ENCODE measurements at regions not wholly inside any gene's neighbourhood (a gene's known extent, or its start where the extent isn't known, plus 50 kb on each side); places are given as distances from the start of the nearest gene placed in this dataset.
"Not testable (repeated sequence)": the region's sequence is repeated elsewhere in the genome, so short reads cannot be mapped to it uniquely, and the experiment has no call there.

DNA sequence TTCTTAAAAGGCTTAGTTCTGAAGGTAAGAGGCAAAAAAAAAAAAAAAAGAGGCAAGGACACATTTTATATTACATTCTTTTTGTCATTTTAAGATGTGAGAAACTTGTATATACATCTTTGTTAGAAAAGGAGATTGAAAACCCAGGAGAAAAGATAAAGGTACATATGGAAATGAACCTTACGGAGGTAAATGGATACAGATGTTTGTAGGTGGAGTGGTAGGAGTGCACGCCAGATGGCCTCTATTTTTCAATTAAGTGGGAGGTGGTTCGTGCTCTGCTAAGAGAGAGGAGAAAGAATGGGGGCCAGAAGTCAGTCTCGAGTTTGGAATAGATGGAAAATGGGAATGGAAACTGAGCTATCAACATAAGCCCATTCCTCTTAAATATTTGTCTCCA, 622.5 kb upstream of the GHITM start:
- DNase-seq (ENCODE audit: low read depth) = no peak

DNA sequence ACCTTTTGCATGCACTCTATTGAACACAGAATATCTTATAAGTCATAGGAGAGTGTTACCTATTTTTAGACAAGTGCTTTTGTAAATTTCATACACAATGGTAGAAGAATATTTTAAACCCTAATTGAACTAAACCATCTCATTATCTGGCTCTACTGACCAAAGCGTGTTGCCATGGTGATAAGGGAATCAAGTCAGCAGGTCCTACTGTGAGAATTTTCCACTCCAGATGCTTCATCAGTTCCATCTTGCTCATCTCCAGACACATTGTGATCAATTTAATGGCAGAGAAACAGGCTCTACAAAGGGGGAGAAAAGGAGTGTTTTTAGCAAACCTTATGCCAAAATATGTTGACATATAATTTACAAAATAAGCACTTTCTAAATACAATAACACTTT, 621.9 kb upstream of the GHITM start:
- no peak for DNase-seq (ENCODE audit: low read depth)

- no peak for DNase-seq (ENCODE audit: low read depth)
Observed at GRCh38 chr10:83518779-83519178, 620.5 kb upstream of the GHITM start.

DNA sequence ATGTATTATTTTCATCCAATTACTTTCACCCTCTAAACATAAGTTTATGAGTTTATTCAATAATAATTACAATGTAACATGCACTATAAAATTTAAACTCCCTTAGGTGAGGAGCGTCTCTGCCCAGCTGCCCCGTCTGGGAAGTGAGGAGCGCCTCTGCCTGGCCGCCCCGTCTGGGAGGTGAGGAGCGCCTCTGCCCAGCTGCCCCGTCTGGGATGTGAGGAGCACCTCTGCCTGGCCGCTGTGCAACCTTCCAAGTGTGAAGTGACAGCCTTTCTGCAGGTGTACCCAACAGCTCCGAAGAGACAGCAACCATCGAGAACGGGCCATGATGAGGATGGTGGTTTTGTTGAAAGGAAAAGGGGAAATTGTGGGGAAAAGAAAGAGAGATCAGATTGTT, 618.9 kb upstream of the GHITM start:
- DNase-seq (ENCODE audit: low read depth) = not testable (repeated sequence)

DNA sequence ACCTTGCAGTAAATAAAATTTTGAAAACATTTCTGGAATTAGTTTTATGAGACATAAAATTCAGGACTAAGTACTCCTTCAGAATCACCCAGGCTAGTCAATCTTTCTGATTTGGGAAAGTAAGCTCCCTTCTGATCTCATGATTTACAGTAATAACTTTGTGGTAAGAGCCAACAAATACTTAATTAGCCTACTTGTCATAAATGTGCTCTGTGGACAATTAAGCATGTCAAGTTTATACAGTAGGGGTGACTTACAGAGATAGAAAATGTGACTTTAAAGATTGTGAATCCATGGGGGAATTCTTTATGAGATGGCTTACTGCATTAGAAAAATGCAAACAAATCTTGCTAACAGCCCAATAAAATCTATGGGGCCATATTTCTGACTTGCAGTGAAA, 616.9 kb upstream of the GHITM start:
- no peak for DNase-seq (ENCODE audit: low read depth)

GRCh38 chr10:83522881-83523386, 616.4 kb upstream of the GHITM start:
- no peak for DNase-seq (ENCODE audit: low read depth)

- DNase-seq (ENCODE audit: low read depth) = no peak
Observed at GRCh38 chr10:83527934-83528333, 611.4 kb upstream of the GHITM start.

DNA sequence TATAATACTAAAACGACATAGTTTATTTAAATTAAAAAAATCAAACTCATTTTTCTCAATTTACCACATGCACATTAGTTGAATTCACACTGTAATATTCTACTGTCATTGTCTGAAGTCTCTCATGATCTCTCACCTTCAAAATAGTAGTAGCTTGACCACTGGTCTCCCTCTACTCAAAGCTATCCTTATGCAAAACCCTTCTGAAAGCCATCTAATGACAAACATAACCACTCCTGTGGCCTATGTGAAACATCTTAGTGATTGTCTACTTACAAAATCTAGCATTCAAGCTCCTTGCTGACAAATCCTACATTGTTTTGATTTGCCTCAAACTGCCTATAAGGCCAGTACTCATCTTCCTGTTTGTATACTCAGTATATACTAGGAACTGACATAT, 606.0 kb upstream of the GHITM start:
- no peak for DNase-seq (ENCODE audit: low read depth)

DNA sequence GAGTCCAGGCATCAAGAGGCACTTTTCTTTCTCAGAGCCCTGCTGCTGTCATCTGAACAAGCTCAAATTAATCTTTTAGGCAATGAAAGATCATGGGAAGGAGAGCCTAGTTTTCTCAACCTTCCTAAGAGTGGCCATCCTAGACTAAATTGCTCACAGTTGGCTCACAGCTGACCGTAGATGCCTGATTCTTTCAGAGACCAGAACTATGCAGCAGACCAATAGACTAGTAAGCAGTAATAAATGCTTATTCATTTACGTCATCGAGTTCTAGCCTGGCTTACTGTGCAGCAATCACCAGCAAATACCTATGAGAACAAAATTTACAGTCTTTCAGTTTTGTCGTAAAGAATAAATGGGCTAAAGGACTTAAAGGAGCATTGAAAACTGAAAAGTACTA, 602.9 kb upstream of the GHITM start:
- no peak for DNase-seq (ENCODE audit: low read depth)

GRCh38 chr10:83538047-83538446, 601.3 kb upstream of the GHITM start:
- DNase-seq (ENCODE audit: low read depth) = no peak

DNA sequence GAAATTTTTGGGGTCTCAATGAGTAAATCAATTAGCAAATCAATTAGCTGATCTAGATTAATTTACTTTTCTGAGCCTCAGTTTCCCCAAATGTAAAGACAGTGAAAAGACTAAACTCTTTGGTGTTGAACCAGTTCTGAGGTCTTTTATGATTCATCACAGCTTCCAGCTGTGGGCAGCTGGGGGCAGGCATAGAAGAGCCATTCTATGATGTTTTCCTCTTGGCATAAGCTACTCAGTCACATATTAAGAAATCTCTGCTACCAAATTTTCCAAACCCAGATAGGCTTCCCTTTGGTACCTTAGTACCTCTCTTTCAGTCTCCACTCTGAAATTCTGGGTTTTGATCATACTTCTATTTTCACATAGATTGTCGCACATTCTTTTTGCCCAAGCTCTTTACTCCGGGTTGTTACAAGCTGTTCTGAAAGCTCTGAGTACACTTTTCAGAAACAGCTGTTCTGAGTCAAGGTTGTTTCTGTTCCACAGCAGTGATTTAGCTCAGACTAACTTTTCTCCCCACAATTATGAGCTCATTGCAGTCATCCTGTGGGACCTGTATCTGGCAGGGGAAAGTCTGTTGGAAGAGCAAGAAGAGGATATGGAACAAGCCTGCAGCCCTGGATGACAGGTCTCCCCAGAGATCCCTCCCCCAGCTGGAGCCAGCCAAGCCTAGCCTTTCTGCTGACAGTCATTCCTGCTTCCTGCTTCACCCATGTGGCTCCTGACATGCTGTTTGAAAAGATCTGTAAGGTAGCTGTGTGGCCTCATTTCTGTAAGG, 599.6 kb upstream of the GHITM start:
- DNase-seq (ENCODE audit: low read depth) = no peak

DNA sequence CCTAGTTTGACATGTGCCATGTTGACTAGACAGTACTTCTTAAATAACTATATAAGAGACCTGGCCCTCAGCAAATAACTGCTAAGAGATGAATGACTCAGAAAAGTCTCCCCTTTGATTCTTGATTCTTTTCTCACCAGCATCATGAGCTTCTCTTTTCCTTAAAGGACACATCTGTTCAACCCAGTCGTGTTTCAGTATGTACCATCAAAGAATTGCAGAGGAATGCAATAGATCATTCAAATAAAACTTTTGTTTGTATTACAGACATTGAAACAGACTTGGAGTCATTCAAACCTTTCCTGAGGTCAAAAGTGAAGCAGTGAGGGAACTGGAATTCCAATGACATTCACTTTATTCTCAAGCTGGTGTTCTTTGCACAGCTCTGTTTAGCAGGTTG, 598.3 kb upstream of the GHITM start:
- DNase-seq (ENCODE audit: low read depth) = no peak

GRCh38 chr10:83542774-83543411, 596.4 kb upstream of the GHITM start:
- DNase-seq (ENCODE audit: low read depth) = no peak

- no peak for DNase-seq (ENCODE audit: low read depth)
Observed at GRCh38 chr10:83543691-83544462, 595.4 kb upstream of the GHITM start.

DNA sequence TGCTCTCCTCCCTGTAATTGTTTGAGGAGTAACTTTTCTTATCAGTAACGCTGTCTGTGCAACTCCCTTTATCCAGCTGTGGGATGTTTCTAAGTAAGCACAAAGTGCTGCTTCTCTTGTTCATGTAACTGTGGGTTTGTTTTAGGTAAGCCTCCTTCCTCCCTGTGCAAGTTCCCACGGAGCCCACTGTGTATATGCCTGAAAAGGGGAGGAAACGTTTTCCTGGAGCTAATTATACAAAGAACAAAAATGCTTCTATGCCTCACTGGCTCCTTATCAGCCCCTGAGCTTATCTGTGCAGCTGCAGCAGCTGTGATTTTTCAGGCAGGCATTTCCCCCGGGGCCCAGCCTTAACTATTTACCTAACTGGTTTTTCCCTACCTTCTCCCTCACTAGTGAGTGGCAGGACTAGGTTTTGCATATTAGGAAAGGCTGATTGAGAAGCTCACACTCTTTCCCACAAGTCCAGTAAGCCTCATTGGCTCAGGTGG, 593.4 kb upstream of the GHITM start:
- DNase-seq (ENCODE audit: low read depth) = no peak

GRCh38 chr10:83551190-83551589, 588.1 kb upstream of the GHITM start:
- not testable (repeated sequence) for DNase-seq (ENCODE audit: low read depth)

DNA sequence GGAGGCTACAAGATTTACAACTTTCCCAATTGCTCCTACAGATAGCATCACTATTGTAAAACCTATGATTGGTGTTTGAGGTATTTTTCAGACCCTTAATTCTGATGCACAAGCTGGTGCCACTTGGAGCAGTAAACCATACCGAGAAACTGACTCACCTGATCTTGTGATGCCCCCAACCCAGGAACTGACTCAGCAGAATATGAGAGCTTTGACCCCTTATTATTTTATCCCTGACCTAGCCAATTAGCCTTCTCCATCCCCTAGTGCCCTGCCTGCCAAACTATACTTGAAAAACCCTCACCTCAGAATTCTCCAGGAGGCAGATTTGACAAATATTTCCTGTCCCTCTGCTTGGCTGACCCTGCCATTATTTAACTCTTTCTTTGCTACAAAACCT, 585.9 kb upstream of the GHITM start:
- DNase-seq (ENCODE audit: low read depth) = no peak

- DNase-seq (ENCODE audit: low read depth) = no peak
Observed at GRCh38 chr10:83555264-83555663, 584.0 kb upstream of the GHITM start.

DNA sequence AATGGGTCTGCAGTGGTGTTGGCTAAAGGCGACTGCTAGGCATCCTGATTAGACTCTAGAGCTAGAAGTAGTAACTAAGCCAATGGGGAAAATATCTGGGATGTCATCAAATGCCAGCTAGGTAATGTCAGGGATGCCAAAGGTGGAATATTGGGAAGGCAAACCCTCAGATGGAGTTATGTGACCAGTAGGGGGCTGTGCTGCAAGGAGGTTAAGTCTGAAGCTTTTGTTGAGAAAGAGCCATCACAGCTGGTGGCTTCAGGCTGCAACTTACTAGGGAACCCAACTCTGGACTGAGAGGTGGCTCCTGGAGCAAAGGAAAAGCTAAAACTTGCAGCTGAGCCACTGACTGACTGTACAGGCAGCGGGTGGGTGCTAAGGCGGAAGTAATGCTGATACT, 576.9 kb upstream of the GHITM start:
- no peak for DNase-seq (ENCODE audit: low read depth)

DNA sequence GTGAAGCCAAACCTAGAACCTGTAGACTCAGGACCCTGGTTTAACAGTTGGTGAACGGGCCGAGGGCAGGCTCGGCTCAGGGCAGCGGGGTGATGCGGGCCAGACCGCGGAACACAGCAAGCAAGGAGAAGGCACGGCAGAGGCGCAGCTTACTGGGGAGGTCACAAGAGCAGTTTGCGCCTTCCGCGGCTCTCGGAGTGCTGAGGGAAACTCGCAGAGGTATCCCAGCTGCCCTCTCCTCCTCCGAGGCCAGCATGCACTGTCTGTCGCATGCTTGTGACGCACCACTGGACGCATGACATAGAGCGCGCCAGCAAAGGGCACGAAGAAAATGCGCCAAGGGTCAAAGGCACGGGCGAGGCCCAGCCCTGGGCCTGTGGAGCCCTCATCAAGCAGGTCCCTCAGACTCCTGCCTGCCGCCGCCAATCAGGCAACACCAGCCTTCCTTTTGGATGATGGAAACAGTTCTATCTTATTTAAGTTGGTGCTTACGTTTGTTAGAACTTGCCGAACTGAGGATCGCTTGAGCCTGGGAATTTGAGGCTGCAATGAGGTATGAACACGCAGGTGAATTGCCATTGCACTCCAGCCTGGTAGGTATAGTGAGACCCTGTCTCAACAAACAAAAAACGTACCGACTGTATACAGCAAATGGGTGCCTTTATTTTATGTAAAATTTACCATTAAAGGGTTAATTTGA, 574.3 kb upstream of the GHITM start:
- no peak for DNase-seq (ENCODE audit: low read depth)

- DNase-seq (ENCODE audit: low read depth) = no peak
Observed at GRCh38 chr10:83572036-83572435, 567.3 kb upstream of the GHITM start.

DNA sequence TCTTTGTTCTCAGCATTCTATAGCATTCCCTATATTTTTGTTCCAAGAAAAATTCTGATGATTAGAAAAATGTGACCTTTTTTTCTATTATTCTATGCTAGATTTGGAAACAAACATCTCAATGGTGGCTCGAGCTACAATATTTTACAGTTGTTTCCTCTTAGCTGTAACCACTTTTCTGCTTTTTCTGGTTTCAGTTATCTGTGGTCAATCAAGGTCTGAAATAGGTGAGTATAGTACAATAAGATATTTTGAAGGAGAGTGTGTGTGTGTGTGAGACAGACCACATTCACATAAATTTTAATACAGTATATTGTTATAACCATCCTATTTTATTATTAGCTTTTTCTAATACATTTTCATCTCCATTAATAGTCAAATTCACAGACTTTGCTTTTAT, 564.5 kb upstream of the GHITM start:
- DNase-seq (ENCODE audit: low read depth) = no peak
